Adrenal gland (tissue), 9 donors: ENCODE measurements at regions not wholly inside any gene's neighbourhood (a gene's known extent, or its start where the extent isn't known, plus 50 kb on each side); places are given as distances from the start of the nearest gene placed in this dataset.

ENCODE experiments used
- DNase-seq, 7 donors: peaks; one replicate each; pipeline ENCODE4 v3.0.0-alpha.2; 2019 to 2020
- H3K27ac ChIP-seq, 5 donors: fragments of 200-600 bp; sonication (generic) in 4 of 5; 1 replicate in 3 of 5; 2 replicates in 2 of 5; pipeline versions ENCODE4 v1.5.1 to v1.8.0; 2016 to 2020; ENCODE audit warnings: mild to moderate bottlenecking in 1 of 5
- H3K27me3 ChIP-seq: fragments of 200-600 bp; 2 replicates; pipeline ENCODE4 v1.8.0; 2021
- H3K36me3 ChIP-seq, 2 donors: fragments of 200-600 bp; replicated peaks in 1 of 2; 1 replicate in 1 of 2; 2 replicates in 1 of 2; pipeline versions ENCODE4 v1.5.1 to v1.8.0; 2018 to 2022
- H3K4me1 ChIP-seq, 2 donors: fragments of 200-600 bp; replicated peaks in 1 of 2; 1 replicate in 1 of 2; 2 replicates in 1 of 2; pipeline versions ENCODE4 v1.5.1 to v1.8.0; 2018 to 2021
- H3K4me3 ChIP-seq, 4 donors: fragments of 200-600 bp; sonication (generic) in 3 of 4; one replicate each; pipeline ENCODE4 v1.5.1; 2016 to 2018
- H3K9me3 ChIP-seq, 3 donors: fragments of 200-600 bp; sonication (generic) in 1 of 3; replicated peaks in 1 of 3; 1 replicate in 2 of 3; 2 replicates in 1 of 3; pipeline versions ENCODE4 v1.5.1 to v1.8.0; 2016 to 2021
- POLR2A ChIP-seq, 2 donors: fragments of 450-650 bp; IDR thresholded peaks; one replicate each; pipeline ENCODE4 v1.6.1; 2017; ENCODE audit warnings: antibody characterized with exemption in 2 of 2, mild to moderate bottlenecking in 2 of 2, moderate library complexity in 1 of 2
- WGBS, 4 donors: extraction: QIAGEN DNeasy Blood & Tissue Kit in 2 of 4; methylation state at CpG; one replicate each; pipeline versions ENCODE4 v1.1.5 to v1.1.7; 2013 to 2017; 5-methylcytosine and 5-hydroxymethylcytosine counted together
- intact Hi-C, 2 donors: fragments of 100-400 bp; cut with DNase I; formaldehyde crosslinking; loops; one replicate each; pipeline versions ENCODE4 v1.14.1 to v1.15.0; 2022 to 2023
- TF ChIP-seq, protein P1 (sequence below), 6 experiments: fragments of 450-650 bp in 4 of 6; fragments of 200-600 bp in 2 of 6; sonication (generic) in 1 of 6; IDR thresholded peaks; 1 replicate in 5 of 6; 2 replicates in 1 of 6; pipeline versions ENCODE4 v1.5.1 to v1.8.0; 2016 to 2021; ENCODE audit warnings: antibody characterized with exemption in 6 of 6, mild to moderate bottlenecking in 2 of 6, moderate library complexity in 1 of 6
- donor health status: healthy with polysubstance abuse.
- donor health status: Bipolar disorder and iron deficiency.
- donor health status: DM: yes; HTN: yes; CAD: no.
- donor health status: DM: no; HTN: no; CAD: no.
- donor health status: DM: no; HTN: no; CAD: no.

DNA sequence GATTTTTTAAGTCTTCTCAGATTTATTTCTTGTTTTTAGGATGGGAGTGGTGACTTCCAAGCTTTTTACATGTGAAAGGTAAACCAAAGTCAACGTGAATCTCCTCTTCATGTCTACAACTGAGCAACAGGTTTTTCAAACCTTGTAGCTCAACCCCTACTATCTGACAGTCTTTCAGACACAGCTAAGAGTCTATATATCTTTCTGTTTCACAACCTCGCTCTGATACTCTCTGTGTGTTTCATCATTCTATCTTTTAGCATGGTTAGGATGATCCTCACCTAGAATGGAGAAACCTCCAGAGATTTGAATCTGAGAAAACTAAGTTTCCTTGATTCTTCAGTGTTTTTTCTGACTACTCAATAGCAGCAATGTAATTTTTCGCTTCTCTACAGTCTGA lies 96.1 kb downstream of the EPDR1 start:
- Histone ChIP-seq H3K4me3 (no peak overlapping the region), H3K27ac (no peak overlapping the region), H3K27me3 (no peaks in the 10 kb centered on the region), H3K9me3 (no peaks in the 10 kb centered on the region), H3K4me1 (no peaks in the 10 kb centered on the region), H3K36me3 (no peaks in the 10 kb centered on the region)
- WGBS, 4 donors = 73 to 79% (median 75%) methylated on average over 3 of the region's 3 CpGs
- TF ChIP-seq POLR2A (IDR thresholded peaks at IDR 0.05) = no peak
- TF ChIP-seq, protein P1, sequence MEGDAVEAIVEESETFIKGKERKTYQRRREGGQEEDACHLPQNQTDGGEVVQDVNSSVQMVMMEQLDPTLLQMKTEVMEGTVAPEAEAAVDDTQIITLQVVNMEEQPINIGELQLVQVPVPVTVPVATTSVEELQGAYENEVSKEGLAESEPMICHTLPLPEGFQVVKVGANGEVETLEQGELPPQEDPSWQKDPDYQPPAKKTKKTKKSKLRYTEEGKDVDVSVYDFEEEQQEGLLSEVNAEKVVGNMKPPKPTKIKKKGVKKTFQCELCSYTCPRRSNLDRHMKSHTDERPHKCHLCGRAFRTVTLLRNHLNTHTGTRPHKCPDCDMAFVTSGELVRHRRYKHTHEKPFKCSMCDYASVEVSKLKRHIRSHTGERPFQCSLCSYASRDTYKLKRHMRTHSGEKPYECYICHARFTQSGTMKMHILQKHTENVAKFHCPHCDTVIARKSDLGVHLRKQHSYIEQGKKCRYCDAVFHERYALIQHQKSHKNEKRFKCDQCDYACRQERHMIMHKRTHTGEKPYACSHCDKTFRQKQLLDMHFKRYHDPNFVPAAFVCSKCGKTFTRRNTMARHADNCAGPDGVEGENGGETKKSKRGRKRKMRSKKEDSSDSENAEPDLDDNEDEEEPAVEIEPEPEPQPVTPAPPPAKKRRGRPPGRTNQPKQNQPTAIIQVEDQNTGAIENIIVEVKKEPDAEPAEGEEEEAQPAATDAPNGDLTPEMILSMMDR (IDR thresholded peaks at IDR 0.05) = no peak
- no peak for DNase-seq
- intact Hi-C loops = no loop called here

DNA sequence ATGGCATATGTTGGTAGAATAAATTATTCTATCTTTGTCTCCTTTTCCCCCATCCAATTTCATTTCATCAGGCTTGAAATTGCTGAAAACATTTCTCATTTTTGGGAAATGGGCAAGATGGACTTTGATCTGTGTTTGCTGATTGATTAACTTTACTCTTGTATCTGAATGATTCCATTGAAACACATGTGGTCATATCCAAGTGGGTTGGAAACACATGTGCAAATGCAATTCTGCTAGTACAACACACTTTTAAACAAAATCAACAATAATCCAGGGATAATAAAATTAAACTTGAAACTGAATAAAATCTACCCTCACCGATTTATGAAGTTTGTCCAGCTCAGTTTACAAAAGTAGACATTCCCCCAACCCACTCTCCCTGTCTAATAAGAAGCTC lies 96.9 kb downstream of the EPDR1 start:
- intact Hi-C loops = no loop called here
- H3K4me3 ChIP-seq = no peak overlapping the region
- TF ChIP-seq, protein P1 (IDR thresholded peaks at IDR 0.05) = no peak
- no peak for TF ChIP-seq POLR2A (IDR thresholded peaks at IDR 0.05)
- no peak overlapping the region for H3K27ac ChIP-seq
- no peak for DNase-seq
- no peaks in the 10 kb centered on the region for H3K9me3 ChIP-seq
- no peaks in the 10 kb centered on the region for H3K36me3 ChIP-seq
- WGBS, 4 donors = 83 to 94% (median 85%) methylated on average over 1 of the region's 1 CpG
- H3K27me3 ChIP-seq = no peaks in the 10 kb centered on the region
- no peaks in the 10 kb centered on the region for H3K4me1 ChIP-seq

DNA sequence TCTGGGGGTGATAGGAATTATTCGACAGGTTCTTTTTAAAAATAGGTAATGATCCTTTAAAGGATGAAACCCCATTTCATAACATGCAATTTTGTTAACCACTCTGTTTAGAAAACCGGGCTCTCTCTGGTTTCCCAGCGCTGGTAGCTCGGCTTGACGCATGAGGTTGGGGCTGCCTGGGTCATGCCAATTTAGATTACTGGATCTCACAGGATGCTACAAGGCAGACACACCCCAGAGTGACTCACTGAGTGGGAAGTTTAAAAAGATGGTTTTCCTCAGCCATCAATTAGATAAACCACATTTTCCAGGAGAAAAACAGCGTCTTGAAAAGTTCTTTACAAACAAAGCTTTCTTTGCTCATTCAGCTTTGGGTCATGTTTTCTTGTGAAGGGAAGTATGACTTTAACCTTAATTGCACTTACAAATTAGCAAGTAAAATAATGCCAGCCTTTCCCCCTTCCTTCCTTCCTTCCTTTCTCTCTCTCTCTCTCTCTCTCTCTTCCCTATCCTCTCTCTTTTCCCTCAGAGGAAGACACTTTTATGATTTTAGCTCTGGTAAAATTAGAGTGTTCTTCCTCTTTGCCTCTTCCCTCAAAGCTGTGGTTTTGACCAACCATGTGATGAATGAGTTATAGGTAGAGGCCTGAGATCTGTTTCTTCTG lies 99.8 kb downstream of the EPDR1 start:
- Histone ChIP-seq H3K9me3 (no peaks in the 10 kb centered on the region), H3K36me3 (no peaks in the 10 kb centered on the region), H3K4me1 (no peaks in the 10 kb centered on the region), H3K27me3 (no peaks in the 10 kb centered on the region), H3K27ac (no peak overlapping the region), H3K4me3 (no peak overlapping the region)
- WGBS, 4 donors = 78 to 90% (median 88%) methylated on average over 6 of the region's 6 CpGs
- DNase-seq = no peak
- intact Hi-C loops = no loop called here
- TF ChIP-seq, protein P1 (IDR thresholded peaks at IDR 0.05) = no peak
- no peak for TF ChIP-seq POLR2A (IDR thresholded peaks at IDR 0.05)

DNA sequence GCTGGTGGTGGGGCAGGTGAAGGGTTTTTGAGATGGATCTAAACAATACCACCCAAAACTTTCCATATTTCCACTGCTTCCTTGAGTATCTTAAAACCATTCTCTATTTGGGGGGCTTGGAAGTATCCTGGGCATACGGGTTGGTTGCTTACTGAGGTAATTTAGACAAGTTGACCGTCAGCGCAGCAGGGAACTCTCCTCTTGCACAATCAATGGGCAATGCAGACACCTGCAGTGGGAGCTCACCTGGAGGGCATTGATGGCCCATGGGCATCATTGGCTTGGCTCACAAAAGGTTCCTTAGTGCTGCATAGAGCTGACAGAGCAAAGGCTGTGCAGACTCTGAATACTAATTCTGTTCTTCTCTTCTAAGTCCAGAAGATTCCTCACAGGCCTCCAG lies 101.5 kb downstream of the EPDR1 start:
- TF ChIP-seq, protein P1 (IDR thresholded peaks at IDR 0.05) = no peak
- no peak for TF ChIP-seq POLR2A (IDR thresholded peaks at IDR 0.05)
- H3K9me3 ChIP-seq = no peaks in the 10 kb centered on the region
- H3K27me3 ChIP-seq = no peaks in the 10 kb centered on the region
- no peak for DNase-seq
- intact Hi-C loops = no loop called here
- no peak overlapping the region for H3K27ac ChIP-seq
- H3K4me3 ChIP-seq = no peak overlapping the region
- no peaks in the 10 kb centered on the region for H3K4me1 ChIP-seq
- no peaks in the 10 kb centered on the region for H3K36me3 ChIP-seq
- WGBS, 4 donors = 87 to 95% (median 91%) methylated on average over 3 of the region's 3 CpGs
